Activated naive CD8-positive, alpha-beta T cell (primary cell): ENCODE measurements at regions not wholly inside any gene's neighbourhood (a gene's known extent, or its start where the extent isn't known, plus 50 kb on each side); places are given as distances from the start of the nearest gene placed in this dataset.

Source experiments
- H3K27ac Mint-ChIP-seq: one replicate; pipeline ENCODE4 v1.8.0; 2021; ENCODE audit warnings: mixed read lengths
- H3K27me3 Mint-ChIP-seq: one replicate; pipeline ENCODE4 v1.8.0; 2021; ENCODE audit warnings: mixed read lengths
- H3K36me3 Mint-ChIP-seq: one replicate; pipeline ENCODE4 v1.8.0; 2021; ENCODE audit warnings: mixed read lengths
- H3K4me1 Mint-ChIP-seq: one replicate; pipeline ENCODE4 v1.8.0; 2021; ENCODE audit warnings: low read depth, mixed read lengths
- H3K4me3 Mint-ChIP-seq: one replicate; pipeline ENCODE4 v1.8.0; 2021; ENCODE audit warnings: mild to moderate bottlenecking, mixed read lengths
- H3K9me3 Mint-ChIP-seq: one replicate; pipeline ENCODE4 v1.8.0; 2021; ENCODE audit warnings: low read depth, mixed read lengths

DNA sequence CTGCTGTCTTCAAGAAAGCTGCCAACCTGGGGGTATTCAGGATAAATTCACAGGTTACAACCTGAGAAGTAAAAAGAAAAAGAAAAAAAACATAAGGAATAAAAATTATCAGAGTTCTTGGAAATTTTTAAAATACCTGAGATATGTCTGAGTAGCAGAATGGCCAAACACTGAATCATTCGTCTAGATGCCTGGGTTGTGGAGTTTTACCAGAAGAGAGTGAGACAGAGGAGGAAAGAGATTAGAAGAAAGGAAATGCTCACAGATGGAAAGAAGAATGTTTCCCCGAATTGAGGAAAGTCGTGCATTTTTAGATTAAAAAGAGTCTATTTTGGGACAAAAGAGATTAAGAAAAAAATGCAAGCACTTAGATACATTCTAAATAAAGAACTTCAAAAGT is 1026.7 kb downstream of the TBC1D22A start:
- no peak overlapping the region for H3K27ac Mint-ChIP-seq
- H3K27me3 Mint-ChIP-seq: peaks cover 4% of the 10 kb centered on the region
- no peak overlapping the region for H3K4me3 Mint-ChIP-seq
- no peaks in the 10 kb centered on the region for H3K36me3 Mint-ChIP-seq
- no peaks in the 10 kb centered on the region for H3K4me1 Mint-ChIP-seq
- no peaks in the 10 kb centered on the region for H3K9me3 Mint-ChIP-seq

DNA sequence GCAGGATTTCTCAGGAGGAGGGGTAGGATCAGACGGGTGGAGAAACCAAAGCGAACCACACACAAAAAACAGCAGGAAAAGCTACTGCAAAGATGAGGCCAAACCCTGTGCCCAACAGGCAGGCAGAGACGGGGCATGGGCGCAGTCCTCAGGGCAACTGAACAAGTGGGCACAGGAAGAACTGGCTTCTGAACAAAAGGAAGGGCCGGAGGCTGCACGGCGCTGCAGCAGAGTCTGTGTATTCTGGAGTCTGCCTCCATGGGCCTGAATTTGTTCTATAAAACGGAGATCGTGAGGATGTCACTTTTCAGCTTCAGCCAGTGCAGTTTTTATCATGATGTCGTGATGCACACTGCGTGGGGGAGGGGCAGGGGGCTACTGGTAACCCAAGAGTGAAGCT is 1026.0 kb downstream of the TBC1D22A start:
- Mint-ChIP-seq H3K27me3 (peaks cover 4% of the 10 kb centered on the region), H3K9me3 (no peaks in the 10 kb centered on the region), H3K4me3 (no peak overlapping the region), H3K4me1 (no peaks in the 10 kb centered on the region), H3K27ac (no peak overlapping the region), H3K36me3 (no peaks in the 10 kb centered on the region)

GRCh38 chr22:47787501-47788227 is 1025.2 kb downstream of the TBC1D22A start:
- Mint-ChIP-seq H3K9me3 (no peaks in the 10 kb centered on the region), H3K36me3 (no peaks in the 10 kb centered on the region), H3K4me3 (no peak overlapping the region), H3K27me3 (peaks cover 4% of the 10 kb centered on the region), H3K27ac (no peak overlapping the region), H3K4me1 (no peaks in the 10 kb centered on the region)

- Mint-ChIP-seq H3K36me3 (no peaks in the 10 kb centered on the region), H3K9me3 (no peaks in the 10 kb centered on the region), H3K4me3 (no peak overlapping the region), H3K27ac (no peak overlapping the region), H3K4me1 (no peaks in the 10 kb centered on the region), H3K27me3 (peaks cover 8% of the 10 kb centered on the region)
These were observed 1024.3 kb downstream of the TBC1D22A start for GRCh38 chr22:47786650-47787290.

GRCh38 chr22:47784991-47785390 is 1022.5 kb downstream of the TBC1D22A start:
- Mint-ChIP-seq H3K9me3 (no peaks in the 10 kb centered on the region), H3K27ac (no peak overlapping the region), H3K36me3 (no peaks in the 10 kb centered on the region), H3K27me3 (peaks cover 8% of the 10 kb centered on the region), H3K4me1 (no peaks in the 10 kb centered on the region), H3K4me3 (no peak overlapping the region)

- Mint-ChIP-seq H3K4me1 (no peaks in the 10 kb centered on the region), H3K27ac (no peak overlapping the region), H3K27me3 (peaks cover 8% of the 10 kb centered on the region), H3K36me3 (no peaks in the 10 kb centered on the region), H3K9me3 (no peaks in the 10 kb centered on the region), H3K4me3 (no peak overlapping the region)
These were observed 1022.0 kb downstream of the TBC1D22A start for GRCh38 chr22:47784367-47784983.

DNA sequence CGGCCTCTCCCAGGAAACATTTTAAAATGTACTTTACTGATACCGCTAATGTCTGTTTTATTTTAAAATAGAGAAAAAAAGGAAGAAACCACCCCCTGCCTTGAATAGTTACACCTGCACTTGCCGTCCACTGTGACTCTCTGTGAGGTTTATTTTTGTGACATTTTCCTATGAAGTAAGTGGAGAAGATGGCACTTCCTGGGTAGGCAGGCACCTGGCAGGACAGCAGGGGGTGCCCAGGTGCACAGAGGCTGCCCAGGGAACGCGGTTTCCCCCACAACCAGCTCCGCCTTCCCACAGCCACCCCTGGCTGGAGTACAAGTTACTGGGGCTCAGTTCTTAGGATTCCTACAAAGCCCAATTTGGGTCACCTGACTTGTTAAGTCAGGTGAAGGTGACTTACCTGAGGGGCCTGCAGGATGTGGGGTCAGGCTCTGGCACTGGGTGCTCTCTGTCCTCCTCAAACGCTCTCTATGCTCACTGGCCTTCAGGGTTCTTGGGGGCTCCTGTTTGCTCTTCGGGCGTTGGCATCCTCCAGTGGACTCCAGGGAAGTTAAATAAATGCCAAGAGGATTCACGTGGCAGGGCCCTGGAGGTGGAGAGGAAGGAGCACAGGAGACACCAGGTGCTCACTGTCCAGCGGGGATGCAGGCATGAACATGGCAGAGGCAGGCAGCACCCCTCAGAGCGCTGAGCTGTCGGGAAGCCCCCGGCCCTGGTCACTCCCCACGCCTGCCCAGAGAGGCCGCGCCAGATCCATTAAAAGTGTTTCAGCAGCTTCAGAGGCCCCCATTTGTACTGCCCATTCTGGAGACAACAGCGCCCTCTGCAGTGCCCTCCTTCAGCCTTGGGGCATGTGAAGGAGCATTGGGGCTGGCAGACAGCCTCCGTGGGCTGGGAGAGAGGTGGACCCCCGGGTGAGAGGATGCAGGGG is 1021.2 kb downstream of the TBC1D22A start:
- Mint-ChIP-seq H3K27ac (no peak overlapping the region), H3K27me3 (peaks cover 6% of the 10 kb centered on the region), H3K4me1 (no peaks in the 10 kb centered on the region), H3K9me3 (no peaks in the 10 kb centered on the region), H3K36me3 (no peaks in the 10 kb centered on the region), H3K4me3 (no peak overlapping the region)

DNA sequence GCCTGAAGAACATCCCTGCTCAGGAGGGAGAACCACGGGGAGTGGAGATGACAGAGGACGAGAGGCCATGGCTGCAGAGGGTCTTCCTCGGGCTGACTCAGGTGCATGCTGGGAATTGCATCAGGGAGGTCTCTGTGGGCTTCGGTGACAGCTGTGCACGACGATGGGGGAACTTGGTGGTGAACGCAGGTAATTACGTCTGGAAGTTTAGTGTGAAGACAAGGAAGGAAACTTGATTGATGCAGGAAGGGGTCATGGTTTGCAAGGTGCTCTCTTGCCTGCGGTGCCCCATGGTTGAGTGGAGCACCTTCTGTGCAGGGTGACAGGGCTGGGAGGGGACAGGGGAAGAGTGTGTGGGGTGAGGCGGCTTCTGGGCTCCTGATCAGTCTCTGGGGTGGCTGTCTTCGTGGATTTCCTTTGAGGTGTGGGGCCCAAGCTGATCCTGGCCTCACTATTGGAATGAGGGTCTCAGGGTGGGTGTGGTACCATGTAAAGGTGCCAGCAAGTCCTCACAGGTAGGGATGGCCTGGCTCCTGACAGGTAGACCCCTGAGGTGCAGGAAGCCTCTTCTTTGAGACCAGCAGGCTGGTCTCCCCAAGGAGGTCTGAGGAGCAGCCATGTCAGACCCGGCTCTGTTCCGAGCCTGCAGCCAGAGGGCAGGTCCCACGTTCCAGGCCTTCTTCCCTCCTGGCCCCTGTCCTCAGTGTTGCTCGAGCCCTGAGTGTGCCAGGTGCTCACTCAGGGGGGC is 1020.1 kb downstream of the TBC1D22A start:
- Mint-ChIP-seq H3K4me1 (no peaks in the 10 kb centered on the region), H3K36me3 (no peaks in the 10 kb centered on the region), H3K4me3 (no peak overlapping the region), H3K27me3 (peaks cover 6% of the 10 kb centered on the region), H3K27ac (no peak overlapping the region), H3K9me3 (no peaks in the 10 kb centered on the region)

- Mint-ChIP-seq H3K27ac (no peak overlapping the region), H3K9me3 (no peaks in the 10 kb centered on the region), H3K4me1 (no peaks in the 10 kb centered on the region), H3K36me3 (no peaks in the 10 kb centered on the region), H3K27me3 (peaks cover 6% of the 10 kb centered on the region), H3K4me3 (no peak overlapping the region)
These were observed 1019.1 kb downstream of the TBC1D22A start for GRCh38 chr22:47781427-47782111.

GRCh38 chr22:47781024-47781423 is 1018.6 kb downstream of the TBC1D22A start:
- H3K27ac Mint-ChIP-seq: no peak overlapping the region
- no peaks in the 10 kb centered on the region for H3K36me3 Mint-ChIP-seq
- no peaks in the 10 kb centered on the region for H3K4me1 Mint-ChIP-seq
- no peak overlapping the region for H3K4me3 Mint-ChIP-seq
- H3K27me3 Mint-ChIP-seq: peaks cover 6% of the 10 kb centered on the region
- H3K9me3 Mint-ChIP-seq: no peaks in the 10 kb centered on the region

GRCh38 chr22:47780281-47780875 is 1017.9 kb downstream of the TBC1D22A start:
- Mint-ChIP-seq H3K27me3 (peaks cover 4% of the 10 kb centered on the region), H3K4me3 (no peak overlapping the region), H3K36me3 (no peaks in the 10 kb centered on the region), H3K9me3 (no peaks in the 10 kb centered on the region), H3K27ac (no peak overlapping the region), H3K4me1 (no peaks in the 10 kb centered on the region)

DNA sequence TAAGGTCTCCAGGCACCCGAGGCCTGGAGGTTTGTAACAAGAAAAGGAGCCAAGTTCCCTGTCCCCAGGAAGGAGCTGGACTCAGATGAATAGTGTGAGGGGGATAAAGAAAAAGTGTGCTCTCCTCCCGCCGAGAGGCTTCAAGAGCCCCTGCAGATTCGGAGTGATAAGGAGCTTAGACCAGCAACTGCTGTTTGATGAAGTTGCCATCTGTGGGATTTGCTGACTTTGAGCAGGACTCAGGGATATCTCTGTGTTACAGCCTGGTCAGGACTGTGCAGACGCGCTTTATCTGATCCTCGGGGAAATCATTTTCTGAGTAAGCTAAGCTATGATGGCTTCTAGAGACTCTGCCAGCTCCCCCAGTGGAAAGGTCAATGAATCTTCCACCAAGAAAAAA is 1017.0 kb downstream of the TBC1D22A start:
- H3K9me3 Mint-ChIP-seq: no peaks in the 10 kb centered on the region
- no peak overlapping the region for H3K27ac Mint-ChIP-seq

GRCh38 chr22:47778160-47778658 is 1015.8 kb downstream of the TBC1D22A start:
- Mint-ChIP-seq H3K9me3 (no peaks in the 10 kb centered on the region), H3K27me3 (peaks cover 4% of the 10 kb centered on the region), H3K4me1 (no peaks in the 10 kb centered on the region), H3K4me3 (no peak overlapping the region), H3K36me3 (no peaks in the 10 kb centered on the region), H3K27ac (no peak overlapping the region)

More for the DNA sequence above, 1017.0 kb downstream of the TBC1D22A start:
- Mint-ChIP-seq H3K36me3 (no peaks in the 10 kb centered on the region), H3K27me3 (peaks cover 4% of the 10 kb centered on the region), H3K4me3 (no peak overlapping the region), H3K4me1 (no peaks in the 10 kb centered on the region)
